Liver (tissue), 8 donors: ENCODE measurements at regions not wholly inside any gene's neighbourhood (a gene's known extent, or its start where the extent isn't known, plus 50 kb on each side); places are given as distances from the start of the nearest gene placed in this dataset.

Experiments
- DNase-seq: peaks from one replicate; pipeline ENCODE4 v3.0.0-alpha.2; 2017; ENCODE audit warnings: low spot score
- H3K27ac ChIP-seq, 2 donors: one replicate each; pipeline ENCODE4 v1.7.0; 2013; ENCODE audit warnings: inconsistent platforms in 2 of 2, low read length in 2 of 2, control low read depth in 1 of 2, low read depth in 1 of 2, mild to moderate bottlenecking in 1 of 2
- H3K27me3 ChIP-seq, 4 donors: one replicate each; pipeline versions ENCODE4 v1.6.1 to v1.7.0; 2013; ENCODE audit warnings: low read length in 3 of 4, inconsistent platforms in 1 of 4, mild to moderate bottlenecking in 1 of 4, moderate library complexity in 1 of 4; ENCODE audit not compliant: control insufficient read depth in 4 of 4, insufficient read depth in 4 of 4
- H3K36me3 ChIP-seq, 4 donors: one replicate each; pipeline versions ENCODE4 v1.6.1 to v1.7.0; 2013; ENCODE audit warnings: low read length in 3 of 4, mild to moderate bottlenecking in 3 of 4, low read depth in 1 of 4, moderate library complexity in 1 of 4; ENCODE audit not compliant: control insufficient read depth in 4 of 4, insufficient read depth in 3 of 4
- H3K4me1 ChIP-seq, 4 donors: one replicate each; pipeline versions ENCODE4 v1.6.1 to v1.7.0; 2013; ENCODE audit warnings: low read length in 3 of 4, mild to moderate bottlenecking in 3 of 4, moderate library complexity in 1 of 4; ENCODE audit not compliant: control insufficient read depth in 4 of 4, insufficient read depth in 4 of 4
- H3K4me3 ChIP-seq, 3 donors: one replicate each; pipeline versions ENCODE4 v1.6.1 to v1.7.0; 2013; ENCODE audit warnings: low read length in 3 of 3, control low read depth in 1 of 3, low read depth in 1 of 3, mild to moderate bottlenecking in 1 of 3
- H3K9ac ChIP-seq, 2 donors: one replicate each; pipeline ENCODE4 v1.7.0; 2013; ENCODE audit warnings: low read length in 2 of 2, mild to moderate bottlenecking in 2 of 2, moderate library complexity in 2 of 2, control low read depth in 1 of 2, low read depth in 1 of 2
- H3K9me3 ChIP-seq, 4 donors: one replicate each; pipeline versions ENCODE4 v1.6.1 to v1.7.0; 2013; ENCODE audit warnings: low read length in 3 of 4; ENCODE audit not compliant: control insufficient read depth in 4 of 4
- ATF3 ChIP-seq: IDR thresholded peaks from 2 replicates; pipeline ENCODE4 v1.6.1; 2016; ENCODE audit warnings: antibody characterized with exemption
- EGR1 ChIP-seq, 2 donors: IDR thresholded peaks; 2 replicates each; pipeline ENCODE4 v1.6.1; 2016 to 2018; ENCODE audit warnings: antibody characterized with exemption in 2 of 2, low read depth in 2 of 2
- FOXA1 ChIP-seq: IDR thresholded peaks from 2 replicates; pipeline ENCODE4 v1.6.1; 2016; ENCODE audit warnings: antibody characterized with exemption
- FOXA2 ChIP-seq: IDR thresholded peaks from 2 replicates; pipeline ENCODE4 v1.6.1; 2016; ENCODE audit warnings: antibody characterized with exemption
- GABPA ChIP-seq, 2 donors: IDR thresholded peaks in 1 of 2; conservative IDR thresholded peaks in 1 of 2; 2 replicates each; pipeline ENCODE4 v1.6.1; 2016; ENCODE audit warnings: antibody characterized with exemption in 2 of 2, mild to moderate bottlenecking in 1 of 2, moderate library complexity in 1 of 2
- HNF4A ChIP-seq, 2 donors: conservative IDR thresholded peaks; 2 replicates each; pipeline ENCODE4 v1.6.1; 2016; ENCODE audit warnings: antibody characterized with exemption in 2 of 2, mild to moderate bottlenecking in 2 of 2
- HNF4G ChIP-seq: IDR thresholded peaks from 2 replicates; pipeline ENCODE4 v1.6.1; 2016; ENCODE audit warnings: antibody characterized with exemption
- JUND ChIP-seq, 2 donors: IDR thresholded peaks; 2 replicates each; pipeline ENCODE4 v1.6.1; 2016; ENCODE audit warnings: antibody characterized with exemption in 2 of 2
- NR2F2 ChIP-seq: IDR thresholded peaks from 2 replicates; pipeline ENCODE4 v1.6.1; 2016; ENCODE audit warnings: antibody characterized with exemption
- RAD21 ChIP-seq, 2 donors: IDR thresholded peaks; 2 replicates each; pipeline ENCODE4 v1.6.1; 2016; ENCODE audit warnings: antibody characterized with exemption in 2 of 2, mild to moderate bottlenecking in 2 of 2
- RXRA ChIP-seq, 2 donors: IDR thresholded peaks; 2 replicates each; pipeline ENCODE4 v1.6.1; 2017 to 2018; ENCODE audit warnings: antibody characterized with exemption in 2 of 2, mild to moderate bottlenecking in 1 of 2
- SP1 ChIP-seq: IDR thresholded peaks from 2 replicates; pipeline ENCODE4 v1.6.1; 2018; ENCODE audit warnings: antibody characterized with exemption, mild to moderate bottlenecking
- TAF1 ChIP-seq: conservative IDR thresholded peaks from 2 replicates; pipeline ENCODE4 v1.6.1; 2016; ENCODE audit warnings: antibody characterized with exemption, mild to moderate bottlenecking
- YY1 ChIP-seq: IDR thresholded peaks from 2 replicates; pipeline ENCODE4 v1.6.1; 2016; ENCODE audit warnings: antibody characterized with exemption, mild to moderate bottlenecking
- WGBS: extraction: QIAGEN DNeasy Blood & Tissue Kit; methylation state at CpG from one replicate; pipeline ENCODE4 v1.1.7; 2013; 5-methylcytosine and 5-hydroxymethylcytosine counted together
- TF ChIP-seq, protein P1 (sequence below): IDR thresholded peaks from 2 replicates; pipeline ENCODE4 v1.6.1; 2016; ENCODE audit warnings: antibody characterized with exemption
- TF ChIP-seq, protein P2 (sequence below): IDR thresholded peaks from 2 replicates; pipeline ENCODE4 v1.6.1; 2016; ENCODE audit warnings: antibody characterized with exemption, mild to moderate bottlenecking
- TF ChIP-seq, protein P3 (sequence below): fragments of 150-350 bp; IDR thresholded peaks from 2 replicates; pipeline ENCODE4 v1.5.1; 2017; ENCODE audit warnings: improper control_type of control experiment, low read depth, low read length; ENCODE audit not compliant: missing input control
- TF ChIP-seq, protein P4 (sequence below): IDR thresholded peaks from 2 replicates; pipeline ENCODE4 v1.6.1; 2016; ENCODE audit warnings: antibody characterized with exemption
- donor health status: healthy.
- donor health status: healthy.
- donor health status: healthy.
- donor health status: healthy.
- donor health status: healthy.

- 94% methylated on average over 8 of the region's 8 CpGs for WGBS
- Histone ChIP-seq H3K36me3 (no peaks in the 10 kb centered on the region), H3K4me1 (no peaks in the 10 kb centered on the region), H3K9me3 (no peaks in the 10 kb centered on the region), H3K4me3 (no peak overlapping the region), H3K27me3 (no peaks in the 10 kb centered on the region), H3K9ac (no peak overlapping the region), H3K27ac (no peak overlapping the region)
- TF ChIP-seq, protein P1, sequence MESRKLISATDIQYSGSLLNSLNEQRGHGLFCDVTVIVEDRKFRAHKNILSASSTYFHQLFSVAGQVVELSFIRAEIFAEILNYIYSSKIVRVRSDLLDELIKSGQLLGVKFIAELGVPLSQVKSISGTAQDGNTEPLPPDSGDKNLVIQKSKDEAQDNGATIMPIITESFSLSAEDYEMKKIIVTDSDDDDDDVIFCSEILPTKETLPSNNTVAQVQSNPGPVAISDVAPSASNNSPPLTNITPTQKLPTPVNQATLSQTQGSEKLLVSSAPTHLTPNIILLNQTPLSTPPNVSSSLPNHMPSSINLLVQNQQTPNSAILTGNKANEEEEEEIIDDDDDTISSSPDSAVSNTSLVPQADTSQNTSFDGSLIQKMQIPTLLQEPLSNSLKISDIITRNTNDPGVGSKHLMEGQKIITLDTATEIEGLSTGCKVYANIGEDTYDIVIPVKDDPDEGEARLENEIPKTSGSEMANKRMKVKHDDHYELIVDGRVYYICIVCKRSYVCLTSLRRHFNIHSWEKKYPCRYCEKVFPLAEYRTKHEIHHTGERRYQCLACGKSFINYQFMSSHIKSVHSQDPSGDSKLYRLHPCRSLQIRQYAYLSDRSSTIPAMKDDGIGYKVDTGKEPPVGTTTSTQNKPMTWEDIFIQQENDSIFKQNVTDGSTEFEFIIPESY = no peak
- TF ChIP-seq TAF1 (no peak), RXRA (IDR thresholded peaks at IDR 0.05) (no peak), ATF3 (no peak), EGR1 (IDR thresholded peaks at IDR 0.05; ENCODE audit: low read depth in 2 of 2) (no peak), SP1 (no peak), HNF4G (no peak), HNF4A (conservative IDR thresholded peaks at IDR 0.05) (no peak), JUND (IDR thresholded peaks at IDR 0.05) (no peak), FOXA1 (no peak), NR2F2 (no peak), RAD21 (IDR thresholded peaks at IDR 0.05) (no peak), YY1 (no peak), GABPA (IDR thresholded peaks at IDR 0.05 in 1 of 2, conservative IDR thresholded peaks at IDR 0.05 in 1 of 2) (no peak), FOXA2 (no peak)
- TF ChIP-seq, protein P2, sequence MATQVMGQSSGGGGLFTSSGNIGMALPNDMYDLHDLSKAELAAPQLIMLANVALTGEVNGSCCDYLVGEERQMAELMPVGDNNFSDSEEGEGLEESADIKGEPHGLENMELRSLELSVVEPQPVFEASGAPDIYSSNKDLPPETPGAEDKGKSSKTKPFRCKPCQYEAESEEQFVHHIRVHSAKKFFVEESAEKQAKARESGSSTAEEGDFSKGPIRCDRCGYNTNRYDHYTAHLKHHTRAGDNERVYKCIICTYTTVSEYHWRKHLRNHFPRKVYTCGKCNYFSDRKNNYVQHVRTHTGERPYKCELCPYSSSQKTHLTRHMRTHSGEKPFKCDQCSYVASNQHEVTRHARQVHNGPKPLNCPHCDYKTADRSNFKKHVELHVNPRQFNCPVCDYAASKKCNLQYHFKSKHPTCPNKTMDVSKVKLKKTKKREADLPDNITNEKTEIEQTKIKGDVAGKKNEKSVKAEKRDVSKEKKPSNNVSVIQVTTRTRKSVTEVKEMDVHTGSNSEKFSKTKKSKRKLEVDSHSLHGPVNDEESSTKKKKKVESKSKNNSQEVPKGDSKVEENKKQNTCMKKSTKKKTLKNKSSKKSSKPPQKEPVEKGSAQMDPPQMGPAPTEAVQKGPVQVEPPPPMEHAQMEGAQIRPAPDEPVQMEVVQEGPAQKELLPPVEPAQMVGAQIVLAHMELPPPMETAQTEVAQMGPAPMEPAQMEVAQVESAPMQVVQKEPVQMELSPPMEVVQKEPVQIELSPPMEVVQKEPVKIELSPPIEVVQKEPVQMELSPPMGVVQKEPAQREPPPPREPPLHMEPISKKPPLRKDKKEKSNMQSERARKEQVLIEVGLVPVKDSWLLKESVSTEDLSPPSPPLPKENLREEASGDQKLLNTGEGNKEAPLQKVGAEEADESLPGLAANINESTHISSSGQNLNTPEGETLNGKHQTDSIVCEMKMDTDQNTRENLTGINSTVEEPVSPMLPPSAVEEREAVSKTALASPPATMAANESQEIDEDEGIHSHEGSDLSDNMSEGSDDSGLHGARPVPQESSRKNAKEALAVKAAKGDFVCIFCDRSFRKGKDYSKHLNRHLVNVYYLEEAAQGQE = no peak
- TF ChIP-seq, protein P3, sequence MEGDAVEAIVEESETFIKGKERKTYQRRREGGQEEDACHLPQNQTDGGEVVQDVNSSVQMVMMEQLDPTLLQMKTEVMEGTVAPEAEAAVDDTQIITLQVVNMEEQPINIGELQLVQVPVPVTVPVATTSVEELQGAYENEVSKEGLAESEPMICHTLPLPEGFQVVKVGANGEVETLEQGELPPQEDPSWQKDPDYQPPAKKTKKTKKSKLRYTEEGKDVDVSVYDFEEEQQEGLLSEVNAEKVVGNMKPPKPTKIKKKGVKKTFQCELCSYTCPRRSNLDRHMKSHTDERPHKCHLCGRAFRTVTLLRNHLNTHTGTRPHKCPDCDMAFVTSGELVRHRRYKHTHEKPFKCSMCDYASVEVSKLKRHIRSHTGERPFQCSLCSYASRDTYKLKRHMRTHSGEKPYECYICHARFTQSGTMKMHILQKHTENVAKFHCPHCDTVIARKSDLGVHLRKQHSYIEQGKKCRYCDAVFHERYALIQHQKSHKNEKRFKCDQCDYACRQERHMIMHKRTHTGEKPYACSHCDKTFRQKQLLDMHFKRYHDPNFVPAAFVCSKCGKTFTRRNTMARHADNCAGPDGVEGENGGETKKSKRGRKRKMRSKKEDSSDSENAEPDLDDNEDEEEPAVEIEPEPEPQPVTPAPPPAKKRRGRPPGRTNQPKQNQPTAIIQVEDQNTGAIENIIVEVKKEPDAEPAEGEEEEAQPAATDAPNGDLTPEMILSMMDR = no peak
- TF ChIP-seq, protein P4, sequence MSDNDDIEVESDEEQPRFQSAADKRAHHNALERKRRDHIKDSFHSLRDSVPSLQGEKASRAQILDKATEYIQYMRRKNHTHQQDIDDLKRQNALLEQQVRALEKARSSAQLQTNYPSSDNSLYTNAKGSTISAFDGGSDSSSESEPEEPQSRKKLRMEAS = no peak
- no peak for DNase-seq
Measured at GRCh38 chr11:76284161-76284560, 77.9 kb upstream of the WNT11 start.
